ENCODE measurements at regions not wholly inside any gene's neighbourhood (a gene's known extent, or its start where the extent isn't known, plus 50 kb on each side); places are given as distances from the start of the nearest gene placed in this dataset.

- TF ChIP-seq JUND (IDR thresholded peaks at IDR 0.05) (no peak), ATF3 (IDR thresholded peaks at IDR 0.05) (no peak)
Measured at GRCh38 chr1:29585201-29585600, 348.9 kb downstream of the PTPRU start (continued).

GRCh38 chr1:29584776-29585175 is 348.5 kb downstream of the PTPRU start:
- H3K4me3 ChIP-seq (ENCODE audit: low read depth in 1 of 3, low read length in 3 of 3): no peak overlapping the region
- no peaks in the 10 kb centered on the region for H3K4me1 ChIP-seq (ENCODE audit: control insufficient read depth in 4 of 4, insufficient read depth in 4 of 4, low read length in 3 of 4)
- no peak overlapping the region for H3K27ac ChIP-seq (ENCODE audit: low read depth in 1 of 2, low read length in 2 of 2)
- H3K9me3 ChIP-seq (ENCODE audit: control insufficient read depth in 4 of 4, low read length in 3 of 4): no peaks in the 10 kb centered on the region
- WGBS: 58% methylated on average over 10 of the region's 10 CpGs
- H3K36me3 ChIP-seq (ENCODE audit: control insufficient read depth in 4 of 4, insufficient read depth in 3 of 4, low read depth in 1 of 4, low read length in 3 of 4): no peaks in the 10 kb centered on the region
- H3K27me3 ChIP-seq (ENCODE audit: control insufficient read depth in 4 of 4, insufficient read depth in 4 of 4, low read length in 3 of 4): no peaks in the 10 kb centered on the region
- no peak for TF ChIP-seq RAD21 (IDR thresholded peaks at IDR 0.05)
- no peak for TF ChIP-seq YY1 (IDR thresholded peaks at IDR 0.05)
- no peak for TF ChIP-seq FOXA1 (IDR thresholded peaks at IDR 0.05)
- no peak for TF ChIP-seq GABPA (IDR thresholded peaks at IDR 0.05 in 1 of 2, conservative IDR thresholded peaks at IDR 0.05 in 1 of 2)
- TF ChIP-seq HNF4G (IDR thresholded peaks at IDR 0.05): no peak
- TF ChIP-seq SP1 (IDR thresholded peaks at IDR 0.05): no peak
- TF ChIP-seq REST (IDR thresholded peaks at IDR 0.05): no peak
- no peak for TF ChIP-seq MAX (IDR thresholded peaks at IDR 0.05)
- TF ChIP-seq EGR1 (IDR thresholded peaks at IDR 0.05; ENCODE audit: low read depth in 2 of 2): no peak
- no peak for TF ChIP-seq FOXA2 (IDR thresholded peaks at IDR 0.05)
- DNase-seq (ENCODE audit: low spot score): no peak
- no peak overlapping the region for H3K9ac ChIP-seq (ENCODE audit: low read depth in 1 of 2, low read length in 2 of 2)

GRCh38 chr1:29584362-29584761 is 348.0 kb downstream of the PTPRU start:
- Histone ChIP-seq H3K27me3 (ENCODE audit: control insufficient read depth in 4 of 4, insufficient read depth in 4 of 4, low read length in 3 of 4) (no peaks in the 10 kb centered on the region), H3K4me3 (ENCODE audit: low read depth in 1 of 3, low read length in 3 of 3) (no peak overlapping the region), H3K4me1 (ENCODE audit: control insufficient read depth in 4 of 4, insufficient read depth in 4 of 4, low read length in 3 of 4) (no peaks in the 10 kb centered on the region), H3K36me3 (ENCODE audit: control insufficient read depth in 4 of 4, insufficient read depth in 3 of 4, low read depth in 1 of 4, low read length in 3 of 4) (no peaks in the 10 kb centered on the region), H3K9ac (ENCODE audit: low read depth in 1 of 2, low read length in 2 of 2) (no peak overlapping the region), H3K9me3 (ENCODE audit: control insufficient read depth in 4 of 4, low read length in 3 of 4) (no peaks in the 10 kb centered on the region), H3K27ac (ENCODE audit: low read depth in 1 of 2, low read length in 2 of 2) (no peak overlapping the region)
- DNase-seq (ENCODE audit: low spot score): no peak
- TF ChIP-seq GABPA (IDR thresholded peaks at IDR 0.05 in 1 of 2, conservative IDR thresholded peaks at IDR 0.05 in 1 of 2): no peak
- no peak for TF ChIP-seq YY1 (IDR thresholded peaks at IDR 0.05)
- no peak for TF ChIP-seq REST (IDR thresholded peaks at IDR 0.05)
- TF ChIP-seq CTCF (IDR thresholded peaks at IDR 0.05; ENCODE audit: low read depth, low read length, missing input control): no peak
- TF ChIP-seq HNF4G (IDR thresholded peaks at IDR 0.05): no peak
- no peak for TF ChIP-seq NR2F2 (IDR thresholded peaks at IDR 0.05)
- no peak for TF ChIP-seq FOXA1 (IDR thresholded peaks at IDR 0.05)
- no peak for TF ChIP-seq JUND (IDR thresholded peaks at IDR 0.05)
- TF ChIP-seq TAF1 (conservative IDR thresholded peaks at IDR 0.05): no peak
- TF ChIP-seq FOXA2 (IDR thresholded peaks at IDR 0.05): no peak
- TF ChIP-seq HNF4A (conservative IDR thresholded peaks at IDR 0.05): no peak
- TF ChIP-seq EGR1 (IDR thresholded peaks at IDR 0.05; ENCODE audit: low read depth in 2 of 2): no peak
- no peak for TF ChIP-seq ZBTB33 (IDR thresholded peaks at IDR 0.05)
- no peak for TF ChIP-seq RXRA (IDR thresholded peaks at IDR 0.05)
- no peak for TF ChIP-seq SP1 (IDR thresholded peaks at IDR 0.05)
- no peak for TF ChIP-seq ATF3 (IDR thresholded peaks at IDR 0.05)
- TF ChIP-seq MAX (IDR thresholded peaks at IDR 0.05): no peak
- no peak for TF ChIP-seq RAD21 (IDR thresholded peaks at IDR 0.05)
- WGBS: 59% methylated on average over 3 of the region's 3 CpGs
